DND-41 (cell line): ENCODE measurements at regions not wholly inside any gene's neighbourhood (a gene's known extent, or its start where the extent isn't known, plus 50 kb on each side); places are given as distances from the start of the nearest gene placed in this dataset.

Experiments used
- CTCF ChIP-seq: IDR thresholded peaks from 2 replicates; pipeline ENCODE4 v1.5.1; 2012; ENCODE audit warnings: borderline replicate concordance, low read length, moderate library complexity, mild to moderate bottlenecking; ENCODE audit not compliant: poor library complexity, severe bottlenecking; ENCODE audit errors: extremely low read depth
- EZH2 ChIP-seq: IDR thresholded peaks from 3 replicates; pipeline ENCODE4 v1.6.1; 2012; ENCODE audit warnings: borderline replicate concordance, low read depth, mild to moderate bottlenecking, moderate library complexity, low read length, inconsistent platforms; ENCODE audit not compliant: severe bottlenecking

GRCh38 chr6:94175465-94175864 lies 756.1 kb upstream of the EPHA7 start:
- TF ChIP-seq CTCF (no peak), EZH2 (no peak)
